A673 (cell line): ENCODE measurements at regions not wholly inside any gene's neighbourhood (a gene's known extent, or its start where the extent isn't known, plus 50 kb on each side); places are given as distances from the start of the nearest gene placed in this dataset.

ENCODE experiments used
- BruUV-seq: library from RNA; stranded (reverse); fragments of 400-500 nt; replicated peaks from 2 replicates; lab custom pipeline; 2021; lab: Mats Ljungman, UMichigan
- CTCF ChIA-PET: fragments of 300-600 bp; sonication (Branson Sonifier 250); formaldehyde crosslinking; loops from one replicate; lab custom pipeline; 2022; ENCODE audit warnings: antibody characterized with exemption; lab: Charles Lee
- POLR2A ChIA-PET: fragments of 300-600 bp; sonication (Branson Sonifier 250); formaldehyde crosslinking; loops from one replicate; lab custom pipeline; 2022; ENCODE audit warnings: antibody characterized with exemption; ENCODE audit not compliant: low non-redundant PET; lab: Charles Lee
- DNase-seq: peaks from one replicate; pipeline ENCODE4 v3.0.0-alpha.2; 2015; ENCODE audit warnings: low spot score
- H3K27ac ChIP-seq: fragments of 200-600 bp; sonication (generic); 2 replicates; pipeline ENCODE4 v1.5.1; 2016; ENCODE audit warnings: mixed run types, low read depth, mild to moderate bottlenecking, mixed read lengths, antibody characterized with exemption, low read length; ENCODE audit not compliant: poor library complexity, severe bottlenecking
- H3K27me3 ChIP-seq: fragments of 200-600 bp; sonication (generic); replicated peaks from 2 replicates; pipeline ENCODE4 v1.6.1; 2017; ENCODE audit warnings: mixed run types, low read depth, mild to moderate bottlenecking, mixed read lengths, antibody characterized with exemption, low read length; ENCODE audit not compliant: insufficient read depth, poor library complexity
- H3K36me3 ChIP-seq: fragments of 200-600 bp; sonication (generic); 2 replicates; pipeline ENCODE4 v1.6.1; 2016; ENCODE audit warnings: mixed run types, mild to moderate bottlenecking, mixed read lengths, antibody characterized with exemption, low read length; ENCODE audit not compliant: insufficient read depth, poor library complexity, severe bottlenecking
- H3K4me1 ChIP-seq: fragments of 200-600 bp; sonication (generic); 2 replicates; pipeline ENCODE4 v1.6.1; 2017; ENCODE audit warnings: mixed run types, mild to moderate bottlenecking, mixed read lengths, antibody characterized with exemption, low read length; ENCODE audit not compliant: insufficient read depth, poor library complexity, severe bottlenecking
- H3K4me3 ChIP-seq: fragments of 200-600 bp; sonication (generic); 2 replicates; pipeline ENCODE4 v1.5.1; 2016; ENCODE audit warnings: low read depth, mixed run types, mild to moderate bottlenecking, mixed read lengths, low read length; ENCODE audit not compliant: poor library complexity, severe bottlenecking
- H3K9me3 ChIP-seq: fragments of 200-600 bp; sonication (generic); 2 replicates; pipeline ENCODE4 v1.6.1; 2016; ENCODE audit warnings: mixed run types, low read depth, mild to moderate bottlenecking, mixed read lengths, antibody characterized with exemption, low read length; ENCODE audit not compliant: poor library complexity, severe bottlenecking
- CTCF ChIP-seq: fragments of 300-800, 200-600 bp; sonication (generic); conservative IDR thresholded peaks from 2 replicates; pipeline ENCODE4 v1.5.1; 2017; ENCODE audit warnings: low read depth, mild to moderate bottlenecking, antibody characterized with exemption, low read length, moderate library complexity, mixed read lengths
- EZH2 ChIP-seq: fragments of 200-600 bp; sonication (generic); IDR thresholded peaks from 2 replicates; pipeline ENCODE4 v1.6.1; 2017; ENCODE audit warnings: borderline replicate concordance, low read depth, mild to moderate bottlenecking, mixed read lengths, antibody characterized with exemption, low read length; ENCODE audit not compliant: poor library complexity, severe bottlenecking
- intact Hi-C: fragments of 100-400 bp; cut with micrococcal nuclease; formaldehyde crosslinking; loops from one replicate; pipeline ENCODE4 v1.10.0; 2022; ENCODE audit not compliant: unreplicated experiment

DNA sequence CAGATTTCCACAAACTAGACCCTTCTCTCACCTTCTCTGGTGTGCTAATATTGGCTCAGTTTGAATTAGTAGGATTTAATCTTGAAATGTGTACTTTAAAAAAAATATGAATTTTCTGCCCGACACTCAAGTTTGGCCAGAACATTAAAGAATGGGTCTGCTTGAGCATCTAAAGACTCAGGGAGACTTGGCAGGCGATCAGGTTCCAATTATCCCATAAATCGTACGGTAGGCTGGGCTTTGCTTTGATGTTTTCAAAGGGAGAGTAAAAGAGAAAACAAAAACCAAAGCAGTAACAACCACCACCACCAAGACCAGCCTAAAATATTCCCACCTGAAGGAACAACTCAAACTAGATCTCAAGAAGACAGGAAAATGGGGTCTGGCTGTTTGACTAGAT lies 230.8 kb downstream of the EBLN2 start:
- Histone ChIP-seq H3K4me1 (no peaks in the 10 kb centered on the region), H3K36me3 (no peaks in the 10 kb centered on the region), H3K27me3 (no peaks in the 10 kb centered on the region), H3K27ac (no peak overlapping the region), H3K9me3 (no peaks in the 10 kb centered on the region), H3K4me3 (no peak overlapping the region)
- CTCF ChIA-PET, result no interaction called here
- peak; percentile 0 for DNase-seq
- POLR2A ChIA-PET, result no interaction called here
- intact Hi-C loops, result no loop called here
- no TSS peak for BruUV-seq
- no peak for TF ChIP-seq CTCF
- no peak for TF ChIP-seq EZH2

DNA sequence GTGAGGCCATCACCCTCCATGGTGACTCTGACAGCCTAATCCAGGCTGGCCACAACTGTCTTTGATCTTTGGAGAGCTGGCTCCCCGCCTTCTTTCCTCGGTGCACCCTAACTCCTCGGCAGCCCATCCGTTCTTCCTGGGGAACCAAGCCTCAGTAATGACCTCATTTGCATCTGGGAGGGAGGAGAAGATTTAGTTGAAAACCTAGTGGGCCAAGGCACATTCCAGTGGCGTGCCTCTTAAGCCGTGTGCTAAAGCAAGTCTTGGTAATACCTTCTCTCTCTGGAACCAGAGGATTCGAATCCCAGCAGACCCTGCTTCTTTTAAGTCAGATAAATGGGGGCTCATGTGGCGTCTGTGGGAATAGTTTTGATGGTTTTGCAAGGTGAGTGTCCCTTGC lies 233.1 kb downstream of the EBLN2 start:
- ChIA-PET POLR2A (no interaction called here), CTCF (no interaction called here)
- DNase-seq, result no peak
- Histone ChIP-seq H3K9me3 (no peaks in the 10 kb centered on the region), H3K27ac (no peak overlapping the region), H3K4me3 (no peak overlapping the region), H3K27me3 (no peaks in the 10 kb centered on the region), H3K4me1 (no peaks in the 10 kb centered on the region), H3K36me3 (no peaks in the 10 kb centered on the region)
- intact Hi-C loops, result no loop called here
- no TSS peak for BruUV-seq
- TF ChIP-seq EZH2 (no peak), CTCF (no peak)

DNA sequence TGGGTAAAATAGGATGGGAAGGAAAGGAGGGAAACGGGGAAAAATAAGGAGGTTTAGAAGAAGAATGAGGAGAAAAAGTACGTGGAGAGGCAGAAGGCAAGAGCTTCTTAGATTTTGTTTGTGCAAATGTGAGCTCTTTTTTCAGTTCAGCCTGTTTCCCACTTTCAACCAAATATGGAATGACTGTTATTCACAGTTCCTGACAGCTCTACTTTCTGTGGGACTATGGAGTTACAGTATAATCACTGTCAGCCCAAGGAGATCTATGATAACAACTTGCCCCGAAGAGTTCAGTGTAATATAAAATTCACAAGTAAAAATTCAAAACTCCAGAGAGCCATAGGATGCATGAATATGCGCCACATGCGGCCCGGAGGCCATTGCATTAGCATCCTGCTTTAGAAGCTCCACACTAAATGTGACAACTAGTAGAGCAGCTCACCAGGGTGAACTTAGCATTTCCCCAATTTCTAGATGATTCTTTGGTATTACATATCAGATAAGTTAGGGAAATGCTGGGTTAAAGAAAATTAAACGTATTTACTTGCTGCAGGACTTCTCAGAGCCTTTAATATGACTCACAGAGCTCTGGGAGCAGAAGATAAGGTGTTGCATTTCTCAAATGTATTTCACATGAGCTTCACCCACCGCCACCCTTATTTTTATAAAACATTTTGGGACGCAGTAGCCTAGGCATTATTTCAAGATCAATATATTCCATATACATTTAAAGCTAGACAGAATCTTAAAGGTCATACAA lies 234.6 kb downstream of the EBLN2 start:
- no TSS peak for BruUV-seq
- no peak overlapping the region for H3K4me3 ChIP-seq
- H3K36me3 ChIP-seq, result no peaks in the 10 kb centered on the region
- no peak overlapping the region for H3K27ac ChIP-seq
- ChIA-PET CTCF (no interaction called here), POLR2A (no interaction called here)
- H3K4me1 ChIP-seq, result no peaks in the 10 kb centered on the region
- H3K9me3 ChIP-seq, result no peaks in the 10 kb centered on the region
- intact Hi-C loops, result no loop called here
- no peak for DNase-seq
- TF ChIP-seq CTCF (no peak), EZH2 (no peak)
- no peaks in the 10 kb centered on the region for H3K27me3 ChIP-seq
